H1 (cell line): ENCODE measurements at regions not wholly inside any gene's neighbourhood (a gene's known extent, or its start where the extent isn't known, plus 50 kb on each side); places are given as distances from the start of the nearest gene placed in this dataset.
"Not testable (repeated sequence)": the region's sequence is repeated elsewhere in the genome, so short reads cannot be mapped to it uniquely, and the experiment has no call there.

Experiments used
- CTCF ChIA-PET: fragments of 300-600 bp; sonication (Branson Sonifier 250); formaldehyde crosslinking; loops from one replicate; lab custom pipeline; 2021; ENCODE audit not compliant: partially characterized antibody; lab: Charles Lee
- POLR2A ChIA-PET: fragments of 300-600 bp; sonication (Branson Sonifier 250); formaldehyde crosslinking; loops from one replicate; lab custom pipeline; 2021; ENCODE audit warnings: inconsistent platforms; ENCODE audit not compliant: partially characterized antibody; lab: Charles Lee
- DNase-seq, 2 experiments: peaks; one replicate each; pipeline versions ENCODE4 v3.0.0 to v3.0.0-alpha.2; 2010 to 2022; ENCODE audit warnings: low spot score in 2 of 2, low read depth in 1 of 2, mixed read lengths in 1 of 2
- FAIRE-seq: peaks from 2 replicates; lab custom pipeline; 2011; peaks lifted over from hg19 to GRCh38; lab: Jason Lieb, UNC
- H2AFZ ChIP-seq: 2 replicates; pipeline ENCODE4 v1.8.1; 2012; ENCODE audit warnings: low read length, inconsistent platforms
- H2AK5ac ChIP-seq: 2 replicates; pipeline ENCODE4 v1.6.1; 2013; ENCODE audit warnings: low read depth, low read length
- H2BK120ac ChIP-seq: replicated peaks from 2 replicates; pipeline ENCODE3; 2013; ENCODE audit warnings: low read depth, low read length, inconsistent platforms
- H2BK12ac ChIP-seq: 2 replicates; pipeline ENCODE4 v1.6.1; 2013; ENCODE audit warnings: low read depth, low read length
- H2BK15ac ChIP-seq: 2 replicates; pipeline ENCODE4 v1.6.1; 2013; ENCODE audit warnings: low read length
- H2BK20ac ChIP-seq: 2 replicates; pipeline ENCODE4 v1.6.1; 2013; ENCODE audit warnings: low read length
- H2BK5ac ChIP-seq: 2 replicates; pipeline ENCODE4 v1.6.1; 2013; ENCODE audit warnings: low read depth, low read length
- H3K14ac ChIP-seq: 2 replicates; pipeline ENCODE4 v1.6.1; 2013; ENCODE audit warnings: inconsistent platforms; ENCODE audit not compliant: insufficient read length
- H3K18ac ChIP-seq: 2 replicates; pipeline ENCODE4 v1.6.1; 2013; ENCODE audit warnings: low read length; ENCODE audit errors: extremely low read depth
- H3K23ac ChIP-seq: 2 replicates; pipeline ENCODE4 v1.6.1; 2013; ENCODE audit warnings: inconsistent platforms; ENCODE audit not compliant: insufficient read length
- H3K23me2 ChIP-seq: 2 replicates; pipeline ENCODE4 v1.6.1; 2013; ENCODE audit warnings: low read depth, low read length
- H3K27ac ChIP-seq: 2 replicates; pipeline ENCODE4 v1.6.1; 2011; ENCODE audit warnings: low read depth, low read length, inconsistent platforms
- H3K27me3 ChIP-seq, 4 experiments: replicated peaks in 1 of 4; 1 replicate in 1 of 4; 2 replicates in 3 of 4; pipeline versions ENCODE4 v1.6.1 to v1.8.1; 2011 to 2013; ENCODE audit warnings: low read length in 3 of 4, mild to moderate bottlenecking in 3 of 4, inconsistent platforms in 2 of 4, mixed read lengths in 2 of 4, moderate library complexity in 1 of 4; ENCODE audit not compliant: control insufficient read depth in 3 of 4, insufficient read depth in 3 of 4; ENCODE audit errors: extremely low read depth in 1 of 4
- H3K36me3 ChIP-seq, 4 experiments: 2 replicates each; pipeline versions ENCODE4 v1.6.1 to v1.8.1; 2011 to 2013; ENCODE audit warnings: mild to moderate bottlenecking in 4 of 4, low read length in 3 of 4, moderate library complexity in 2 of 4, control low read depth in 1 of 4, inconsistent platforms in 1 of 4; ENCODE audit not compliant: insufficient read depth in 4 of 4, control insufficient read depth in 2 of 4
- H3K4ac ChIP-seq: replicated peaks from 2 replicates; pipeline ENCODE3; 2013; ENCODE audit warnings: low read length, low read depth, mixed read lengths, inconsistent platforms; ENCODE audit not compliant: insufficient read length
- H3K4me1 ChIP-seq, 4 experiments: replicated peaks in 1 of 4; 1 replicate in 1 of 4; 2 replicates in 3 of 4; pipeline versions ENCODE4 v1.6.1 to v1.8.1; 2011 to 2013; ENCODE audit warnings: low read length in 3 of 4, inconsistent platforms in 2 of 4, mixed read lengths in 1 of 4; ENCODE audit not compliant: insufficient read depth in 4 of 4, control insufficient read depth in 3 of 4
- H3K4me2 ChIP-seq, 2 experiments: 2 replicates each; pipeline versions ENCODE4 v1.6.1 to v1.8.1; 2011 to 2013; ENCODE audit warnings: low read depth in 2 of 2, low read length in 2 of 2, control low read depth in 1 of 2, inconsistent platforms in 1 of 2, mild to moderate bottlenecking in 1 of 2; ENCODE audit not compliant: insufficient read depth in 1 of 2
- H3K4me3 ChIP-seq, 4 experiments: fragments of 200-600, 300-600 bp in 1 of 4; sonication (generic), shearing (Covaris generic), sonication (Bioruptor Twin) in 1 of 4; 2 replicates each; pipeline versions ENCODE4 v1.5.1 to v1.8.1; 2011 to 2016; ENCODE audit warnings: low read length in 4 of 4, low read depth in 3 of 4, control low read depth in 2 of 4, inconsistent platforms in 2 of 4, mild to moderate bottlenecking in 2 of 4, mixed read lengths in 1 of 4, moderate library complexity in 1 of 4; ENCODE audit not compliant: insufficient read depth in 2 of 4; ENCODE audit errors: extremely low read depth in 1 of 4
- H3K56ac ChIP-seq: replicated peaks from 2 replicates; pipeline ENCODE3; 2013; ENCODE audit warnings: low read depth, mild to moderate bottlenecking, mixed read lengths, low read length, inconsistent platforms; ENCODE audit not compliant: insufficient read length
- H3K79me1 ChIP-seq: 2 replicates; pipeline ENCODE4 v1.6.1; 2013; ENCODE audit warnings: low read depth, low read length, control low read depth
- H3K79me2 ChIP-seq, 2 experiments: 2 replicates each; pipeline versions ENCODE4 v1.6.1 to v1.8.1; 2012 to 2013; ENCODE audit warnings: low read length in 2 of 2, mild to moderate bottlenecking in 2 of 2, inconsistent platforms in 1 of 2; ENCODE audit not compliant: insufficient read depth in 2 of 2, control insufficient read depth in 1 of 2
- H3K9ac ChIP-seq, 4 experiments: replicated peaks in 1 of 4; 1 replicate in 1 of 4; 2 replicates in 3 of 4; pipeline versions ENCODE4 v1.6.1 to v1.8.1; 2011 to 2013; ENCODE audit warnings: low read depth in 3 of 4, low read length in 3 of 4, control low read depth in 2 of 4, mild to moderate bottlenecking in 2 of 4, moderate library complexity in 2 of 4, inconsistent platforms in 1 of 4; ENCODE audit errors: extremely low read depth in 1 of 4
- H3K9me3 ChIP-seq, 2 experiments: 2 replicates each; pipeline versions ENCODE4 v1.6.1 to v1.8.1; 2012 to 2013; ENCODE audit warnings: mild to moderate bottlenecking in 2 of 2, moderate library complexity in 2 of 2, control low read depth in 1 of 2, inconsistent platforms in 1 of 2, low read depth in 1 of 2, low read length in 1 of 2, mixed read lengths in 1 of 2; ENCODE audit not compliant: insufficient read depth in 2 of 2
- H4K20me1 ChIP-seq, 2 experiments: replicated peaks in 1 of 2; 2 replicates each; pipeline versions ENCODE3 to v1.8.1; 2011 to 2013; ENCODE audit warnings: inconsistent platforms in 2 of 2, low read length in 2 of 2, mild to moderate bottlenecking in 1 of 2; ENCODE audit not compliant: insufficient read depth in 2 of 2, control insufficient read depth in 1 of 2
- H4K5ac ChIP-seq: 2 replicates; pipeline ENCODE4 v1.6.1; 2013; ENCODE audit warnings: low read length, low read depth, mixed read lengths, inconsistent platforms; ENCODE audit not compliant: insufficient read length
- H4K8ac ChIP-seq: 2 replicates; pipeline ENCODE4 v1.8.0; 2013; ENCODE audit warnings: mild to moderate bottlenecking, moderate library complexity, low read length, inconsistent platforms; ENCODE audit not compliant: insufficient read depth; ENCODE audit errors: extremely low read depth
- H4K91ac ChIP-seq: replicated peaks from 2 replicates; pipeline ENCODE3; 2013; ENCODE audit warnings: low read length, mixed read lengths, inconsistent platforms; ENCODE audit not compliant: insufficient read length
- WGBS, 2 experiments: shearing (Covaris generic) in 1 of 2; methylation state at CpG; one replicate each; pipeline versions ENCODE4 v1.1.6 to v1.1.7; 2013 to 2015; ENCODE audit warnings: low lambda C conversion rate in 2 of 2, mixed read lengths in 2 of 2, inconsistent platforms in 1 of 2, low coverage in 1 of 2, missing lambda C conversion rate in 1 of 2; ENCODE audit not compliant: insufficient replicate concordance in 2 of 2, insufficient coverage in 1 of 2, insufficient read length in 1 of 2; ENCODE audit errors: extremely low coverage in 1 of 2, missing lambda C conversion rate in 1 of 2; 5-methylcytosine and 5-hydroxymethylcytosine counted together

- WGBS, 2 experiments: 90% methylated on average over 21 of the region's 22 CpGs; no CpG with 5 or more reads in 1 of the 2 experiments
- H4K8ac ChIP-seq, H3K9me3 ChIP-seq, H3K18ac ChIP-seq, H3K9ac ChIP-seq, H2BK12ac ChIP-seq, H2BK20ac ChIP-seq, DNase-seq, H2AK5ac ChIP-seq, H4K5ac ChIP-seq, H3K27ac ChIP-seq, H4K91ac ChIP-seq, H3K23ac ChIP-seq, H3K56ac ChIP-seq, H3K4me2 ChIP-seq, H3K27me3 ChIP-seq, H3K79me1 ChIP-seq, H3K4ac ChIP-seq, H2AFZ ChIP-seq, H2BK15ac ChIP-seq, H3K4me3 ChIP-seq, H2BK5ac ChIP-seq, H3K23me2 ChIP-seq, H3K79me2 ChIP-seq, FAIRE-seq, H3K14ac ChIP-seq, POLR2A ChIA-PET, H3K36me3 ChIP-seq, H4K20me1 ChIP-seq, H3K4me1 ChIP-seq, H2BK120ac ChIP-seq: not testable (repeated sequence)
- CTCF ChIA-PET: interaction anchor here (0.9 to 2.0 kb wide), 3 partner anchors 20 to 39 kb away, joined by 3 to 5 read pairs (median 4); no protein-coding TSS in a partner anchor
Measured at GRCh38 chr2:129807642-129808338, 171.7 kb upstream of the RAB6C start.
